GM23248 (cell line): ENCODE measurements at regions not wholly inside any gene's neighbourhood (a gene's known extent, or its start where the extent isn't known, plus 50 kb on each side); places are given as distances from the start of the nearest gene placed in this dataset.

Source experiments
- EZH2 ChIP-seq: fragments of 200-600 bp; sonication (generic); IDR thresholded peaks from 2 replicates; pipeline ENCODE4 v1.6.1; 2018; ENCODE audit warnings: antibody characterized with exemption, mild to moderate bottlenecking; ENCODE audit not compliant: insufficient read depth, poor library complexity, severe bottlenecking
- EZH2phosphoT487 ChIP-seq: fragments of 200-600 bp; sonication (generic); IDR thresholded peaks from 2 replicates; pipeline ENCODE4 v1.6.1; 2018; ENCODE audit warnings: antibody characterized with exemption, moderate library complexity, mild to moderate bottlenecking, low read depth; ENCODE audit not compliant: insufficient read depth

DNA sequence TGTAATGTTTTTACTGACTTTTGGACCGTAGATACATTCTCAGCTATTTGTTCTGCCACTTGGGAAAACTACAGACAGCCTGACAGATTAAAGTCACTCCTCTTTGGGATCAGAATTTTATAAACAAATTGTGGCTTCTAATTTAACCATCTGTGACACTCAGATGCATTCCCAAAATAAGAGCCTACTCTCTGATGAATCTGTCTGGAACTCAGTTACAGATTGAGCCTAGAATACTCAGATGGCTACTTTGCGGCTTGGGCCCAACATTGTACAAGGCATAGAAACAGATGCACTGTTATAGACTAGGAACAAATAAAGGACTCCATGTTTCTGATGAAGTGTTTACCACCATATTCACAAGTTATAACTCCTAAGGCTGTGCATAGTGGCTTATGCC is 291.0 kb upstream of the SLITRK6 start:
- TF ChIP-seq EZH2 (no peak), EZH2phosphoT487 (no peak)
